ENCODE measurements at regions not wholly inside any gene's neighbourhood (a gene's known extent, or its start where the extent isn't known, plus 50 kb on each side); places are given as distances from the start of the nearest gene placed in this dataset.
"Not testable (repeated sequence)": the region's sequence is repeated elsewhere in the genome, so short reads cannot be mapped to it uniquely, and the experiment has no call there.

- DNase-seq; H3K9me3 Mint-ChIP-seq; H3K36me3 ChIP-seq (ENCODE audit: control insufficient read depth in 2 of 3, insufficient read depth in 3 of 3, low read length in 3 of 3); H3K27ac Mint-ChIP-seq; H3K4me1 Mint-ChIP-seq; H3K9me3 ChIP-seq (ENCODE audit: control insufficient read depth in 2 of 3, low read length in 3 of 3); H3K4me3 ChIP-seq (ENCODE audit: low read length); POLR2A ChIA-PET; intact Hi-C loops (cut with micrococcal nuclease); CTCF ChIA-PET; H3K27me3 ChIP-seq (ENCODE audit: control insufficient read depth in 2 of 2, insufficient read depth in 2 of 2, low read length in 2 of 2); H3K36me3 Mint-ChIP-seq; ATAC-seq; H3K27ac ChIP-seq (ENCODE audit: low read depth, low read length); H3K27me3 Mint-ChIP-seq; H3K4me1 ChIP-seq (ENCODE audit: control insufficient read depth in 2 of 2, insufficient read depth in 2 of 2, low read length in 2 of 2); H3K4me3 Mint-ChIP-seq: not testable (repeated sequence)
Measured at GRCh38 chr9:29189221-29189620, 1615.9 kb upstream of the C9orf72 start.

GRCh38 chr9:29198861-29199260 is 1625.6 kb upstream of the C9orf72 start:
- no peak overlapping the region for H3K27ac Mint-ChIP-seq
- Histone ChIP-seq H3K9me3 (ENCODE audit: control insufficient read depth in 2 of 3, low read length in 3 of 3) (no peaks in the 10 kb centered on the region), H3K27me3 (ENCODE audit: control insufficient read depth in 2 of 2, insufficient read depth in 2 of 2, low read length in 2 of 2) (no peaks in the 10 kb centered on the region), H3K27ac (ENCODE audit: low read depth, low read length) (no peak overlapping the region), H3K4me3 (ENCODE audit: low read length) (no peak overlapping the region), H3K4me1 (ENCODE audit: control insufficient read depth in 2 of 2, insufficient read depth in 2 of 2, low read length in 2 of 2) (no peaks in the 10 kb centered on the region), H3K36me3 (ENCODE audit: control insufficient read depth in 2 of 3, insufficient read depth in 3 of 3, low read length in 3 of 3) (no peaks in the 10 kb centered on the region)
- no peaks in the 10 kb centered on the region for H3K4me1 Mint-ChIP-seq
- intact Hi-C loops (cut with micrococcal nuclease) = no loop called here
- H3K36me3 Mint-ChIP-seq = no peaks in the 10 kb centered on the region
- peaks cover 0 to 3% (median 0%) of the 10 kb centered on the region in 11 donors for H3K9me3 Mint-ChIP-seq
- DNase-seq = no peak
- ATAC-seq = no peak
- H3K4me3 Mint-ChIP-seq = no peak overlapping the region
- ChIA-PET CTCF (no interaction called here), POLR2A (no interaction called here)
- no peaks in the 10 kb centered on the region for H3K27me3 Mint-ChIP-seq

- Mint-ChIP-seq H3K27ac (no peak overlapping the region), H3K4me1 (no peaks in the 10 kb centered on the region), H3K4me3 (no peak overlapping the region), H3K27me3 (no peaks in the 10 kb centered on the region), H3K36me3 (no peaks in the 10 kb centered on the region), H3K9me3 (peaks cover 0 to 3% (median 0%) of the 10 kb centered on the region in 11 donors)
- H3K9me3 ChIP-seq (ENCODE audit: control insufficient read depth in 2 of 3, low read length in 3 of 3) = no peaks in the 10 kb centered on the region
- H3K4me3 ChIP-seq (ENCODE audit: low read length) = no peak overlapping the region
- no peaks in the 10 kb centered on the region for H3K36me3 ChIP-seq (ENCODE audit: control insufficient read depth in 2 of 3, insufficient read depth in 3 of 3, low read length in 3 of 3)
- intact Hi-C loops (cut with micrococcal nuclease) = no loop called here
- ATAC-seq (no peak), DNase-seq (no peak)
- no peaks in the 10 kb centered on the region for H3K27me3 ChIP-seq (ENCODE audit: control insufficient read depth in 2 of 2, insufficient read depth in 2 of 2, low read length in 2 of 2)
- ChIA-PET CTCF (no interaction called here), POLR2A (no interaction called here)
- H3K4me1 ChIP-seq (ENCODE audit: control insufficient read depth in 2 of 2, insufficient read depth in 2 of 2, low read length in 2 of 2) = no peaks in the 10 kb centered on the region
- H3K27ac ChIP-seq (ENCODE audit: low read depth, low read length) = no peak overlapping the region
Measured at GRCh38 chr9:29199975-29200374, 1626.7 kb upstream of the C9orf72 start.

- ATAC-seq = no peak
- intact Hi-C loops (cut with micrococcal nuclease) = no loop called here
- Histone ChIP-seq H3K4me1 (ENCODE audit: control insufficient read depth in 2 of 2, insufficient read depth in 2 of 2, low read length in 2 of 2) (no peaks in the 10 kb centered on the region), H3K27me3 (ENCODE audit: control insufficient read depth in 2 of 2, insufficient read depth in 2 of 2, low read length in 2 of 2) (no peaks in the 10 kb centered on the region), H3K4me3 (ENCODE audit: low read length) (no peak overlapping the region), H3K36me3 (ENCODE audit: control insufficient read depth in 2 of 3, insufficient read depth in 3 of 3, low read length in 3 of 3) (no peaks in the 10 kb centered on the region), H3K9me3 (ENCODE audit: control insufficient read depth in 2 of 3, low read length in 3 of 3) (no peaks in the 10 kb centered on the region), H3K27ac (ENCODE audit: low read depth, low read length) (no peak overlapping the region)
- Mint-ChIP-seq H3K27me3 (no peaks in the 10 kb centered on the region), H3K4me1 (no peaks in the 10 kb centered on the region), H3K27ac (no peak overlapping the region), H3K36me3 (no peaks in the 10 kb centered on the region), H3K4me3 (no peak overlapping the region), H3K9me3 (peaks cover 0 to 3% (median 0%) of the 10 kb centered on the region in 11 donors)
- DNase-seq = no peak
- ChIA-PET CTCF (no interaction called here), POLR2A (no interaction called here)
Measured at GRCh38 chr9:29200650-29201049, 1627.4 kb upstream of the C9orf72 start.

GRCh38 chr9:29203244-29203930 is 1630.1 kb upstream of the C9orf72 start:
- Mint-ChIP-seq H3K4me1 (no peaks in the 10 kb centered on the region), H3K27me3 (no peaks in the 10 kb centered on the region), H3K36me3 (no peaks in the 10 kb centered on the region), H3K9me3 (peaks cover 0 to 2% (median 0%) of the 10 kb centered on the region in 11 donors), H3K27ac (no peak overlapping the region), H3K4me3 (no peak overlapping the region)
- Histone ChIP-seq H3K4me3 (ENCODE audit: low read length) (no peak overlapping the region), H3K27ac (ENCODE audit: low read depth, low read length) (no peak overlapping the region), H3K9me3 (ENCODE audit: control insufficient read depth in 2 of 3, low read length in 3 of 3) (no peaks in the 10 kb centered on the region), H3K27me3 (ENCODE audit: control insufficient read depth in 2 of 2, insufficient read depth in 2 of 2, low read length in 2 of 2) (no peaks in the 10 kb centered on the region), H3K36me3 (ENCODE audit: control insufficient read depth in 2 of 3, insufficient read depth in 3 of 3, low read length in 3 of 3) (no peaks in the 10 kb centered on the region), H3K4me1 (ENCODE audit: control insufficient read depth in 2 of 2, insufficient read depth in 2 of 2, low read length in 2 of 2) (no peaks in the 10 kb centered on the region)
- DNase-seq = no peak
- ChIA-PET POLR2A (no interaction called here), CTCF (no interaction called here)
- intact Hi-C loops (cut with micrococcal nuclease) = no loop called here
- ATAC-seq = no peak

- ATAC-seq = no peak
- Mint-ChIP-seq H3K27ac (no peak overlapping the region), H3K9me3 (peaks cover 0 to 4% (median 0%) of the 10 kb centered on the region in 11 donors)
Measured at GRCh38 chr9:29208670-29209069, 1635.4 kb upstream of the C9orf72 start.

GRCh38 chr9:29209748-29210291 is 1636.5 kb upstream of the C9orf72 start:
- H3K4me3 Mint-ChIP-seq = no peak overlapping the region
- CTCF ChIA-PET = no interaction called here
- H3K36me3 Mint-ChIP-seq = no peaks in the 10 kb centered on the region
- DNase-seq (no peak), ATAC-seq (no peak)
- H3K9me3 ChIP-seq (ENCODE audit: control insufficient read depth in 2 of 3, low read length in 3 of 3) = no peaks in the 10 kb centered on the region
- H3K4me1 ChIP-seq (ENCODE audit: control insufficient read depth in 2 of 2, insufficient read depth in 2 of 2, low read length in 2 of 2) = no peaks in the 10 kb centered on the region
- peaks cover 0 to 23% (median 20%) of the 10 kb centered on the region in 7 donors for H3K4me1 Mint-ChIP-seq
- H3K27me3 ChIP-seq (ENCODE audit: control insufficient read depth in 2 of 2, insufficient read depth in 2 of 2, low read length in 2 of 2) = peaks cover 0 to 4% of the 10 kb centered on the region in 2 donors
- intact Hi-C loops (cut with micrococcal nuclease) = no loop called here
- H3K4me3 ChIP-seq (ENCODE audit: low read length) = no peak overlapping the region
- H3K9me3 Mint-ChIP-seq = peaks cover 0 to 4% (median 0%) of the 10 kb centered on the region in 11 donors
- H3K27me3 Mint-ChIP-seq = peaks cover 33 to 48% (median 46%) of the 10 kb centered on the region in 5 donors
- no peak overlapping the region for H3K27ac ChIP-seq (ENCODE audit: low read depth, low read length)
- H3K36me3 ChIP-seq (ENCODE audit: control insufficient read depth in 2 of 3, insufficient read depth in 3 of 3, low read length in 3 of 3) = no peaks in the 10 kb centered on the region
- no peak overlapping the region for H3K27ac Mint-ChIP-seq
- POLR2A ChIA-PET = no interaction called here

More at GRCh38 chr9:29208670-29209069, 1635.4 kb upstream of the C9orf72 start:
- ChIA-PET CTCF (no interaction called here), POLR2A (no interaction called here)
- Mint-ChIP-seq H3K36me3 (no peaks in the 10 kb centered on the region), H3K4me3 (no peak overlapping the region), H3K4me1 (peaks cover 0 to 20% (median 17%) of the 10 kb centered on the region in 7 donors), H3K27me3 (peaks cover 22 to 36% (median 34%) of the 10 kb centered on the region in 5 donors)
- Histone ChIP-seq H3K9me3 (ENCODE audit: control insufficient read depth in 2 of 3, low read length in 3 of 3) (no peaks in the 10 kb centered on the region), H3K27me3 (ENCODE audit: control insufficient read depth in 2 of 2, insufficient read depth in 2 of 2, low read length in 2 of 2) (peaks cover 0 to 3% of the 10 kb centered on the region in 2 donors), H3K4me3 (ENCODE audit: low read length) (no peak overlapping the region), H3K27ac (ENCODE audit: low read depth, low read length) (no peak overlapping the region), H3K4me1 (ENCODE audit: control insufficient read depth in 2 of 2, insufficient read depth in 2 of 2, low read length in 2 of 2) (no peaks in the 10 kb centered on the region), H3K36me3 (ENCODE audit: control insufficient read depth in 2 of 3, insufficient read depth in 3 of 3, low read length in 3 of 3) (no peaks in the 10 kb centered on the region)
- DNase-seq = no peak
- intact Hi-C loops (cut with micrococcal nuclease) = no loop called here
